ENCODE measurements at regions not wholly inside any gene's neighbourhood (a gene's known extent, or its start where the extent isn't known, plus 50 kb on each side); places are given as distances from the start of the nearest gene placed in this dataset.

DNA sequence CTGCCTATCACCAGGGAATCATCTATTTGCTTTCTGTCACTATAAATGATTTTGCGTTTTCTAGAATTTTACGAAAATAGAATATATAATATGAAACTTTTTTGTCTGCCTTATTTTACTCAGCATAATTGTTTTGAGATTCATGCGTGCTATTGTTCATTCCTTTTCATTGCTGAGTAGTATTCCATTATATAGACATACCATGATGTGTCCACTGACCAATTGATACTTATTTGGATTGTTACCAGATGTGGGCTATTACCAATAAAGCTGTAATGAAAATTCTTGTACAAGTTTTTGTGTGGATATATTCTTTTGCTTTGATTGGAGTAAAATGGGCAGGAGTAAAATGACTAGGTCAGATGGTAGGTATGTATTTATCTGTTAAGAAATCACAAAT, 390.7 kb upstream of the EMCN start:
- TF ChIP-seq, protein P1, sequence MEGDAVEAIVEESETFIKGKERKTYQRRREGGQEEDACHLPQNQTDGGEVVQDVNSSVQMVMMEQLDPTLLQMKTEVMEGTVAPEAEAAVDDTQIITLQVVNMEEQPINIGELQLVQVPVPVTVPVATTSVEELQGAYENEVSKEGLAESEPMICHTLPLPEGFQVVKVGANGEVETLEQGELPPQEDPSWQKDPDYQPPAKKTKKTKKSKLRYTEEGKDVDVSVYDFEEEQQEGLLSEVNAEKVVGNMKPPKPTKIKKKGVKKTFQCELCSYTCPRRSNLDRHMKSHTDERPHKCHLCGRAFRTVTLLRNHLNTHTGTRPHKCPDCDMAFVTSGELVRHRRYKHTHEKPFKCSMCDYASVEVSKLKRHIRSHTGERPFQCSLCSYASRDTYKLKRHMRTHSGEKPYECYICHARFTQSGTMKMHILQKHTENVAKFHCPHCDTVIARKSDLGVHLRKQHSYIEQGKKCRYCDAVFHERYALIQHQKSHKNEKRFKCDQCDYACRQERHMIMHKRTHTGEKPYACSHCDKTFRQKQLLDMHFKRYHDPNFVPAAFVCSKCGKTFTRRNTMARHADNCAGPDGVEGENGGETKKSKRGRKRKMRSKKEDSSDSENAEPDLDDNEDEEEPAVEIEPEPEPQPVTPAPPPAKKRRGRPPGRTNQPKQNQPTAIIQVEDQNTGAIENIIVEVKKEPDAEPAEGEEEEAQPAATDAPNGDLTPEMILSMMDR (conservative IDR thresholded peaks at IDR 0.05; ENCODE audit: low read length) = no peak
- no peak for TF ChIP-seq EZH2phosphoT487 (IDR thresholded peaks at IDR 0.05; ENCODE audit: borderline replicate concordance, low read depth, low read length)

All from OCI-LY7 (cell line).